Neural crest cell (in vitro differentiated cells): ENCODE measurements at regions not wholly inside any gene's neighbourhood (a gene's known extent, or its start where the extent isn't known, plus 50 kb on each side); places are given as distances from the start of the nearest gene placed in this dataset.
A peak's percentile ranks its signal among the peaks of the same experiment; 100 is the strongest.

Experiments used
- DNase-seq: peaks from one replicate; pipeline ENCODE4 v3.0.0; 2021; ENCODE audit warnings: low read depth, mixed read lengths, low spot score
- H3K27ac Mint-ChIP-seq: one replicate; pipeline ENCODE4 v1.8.0; 2021; ENCODE audit warnings: mild to moderate bottlenecking, mixed read lengths; ENCODE audit not compliant: unreplicated experiment
- H3K27me3 Mint-ChIP-seq: 2 replicates; pipeline ENCODE4 v1.8.0; 2021; ENCODE audit warnings: low read depth, mild to moderate bottlenecking, mixed read lengths
- H3K36me3 Mint-ChIP-seq: 2 replicates; pipeline ENCODE4 v1.8.0; 2021; ENCODE audit warnings: low read depth, mild to moderate bottlenecking, mixed read lengths
- H3K4me1 Mint-ChIP-seq: 2 replicates; pipeline ENCODE4 v1.8.0; 2021; ENCODE audit warnings: mixed read lengths
- H3K4me3 Mint-ChIP-seq: one replicate; pipeline ENCODE4 v1.8.0; 2021; ENCODE audit warnings: mild to moderate bottlenecking, mixed read lengths
- H3K9me3 Mint-ChIP-seq: 2 replicates; pipeline ENCODE4 v1.8.0; 2021; ENCODE audit warnings: mixed read lengths
- CTCF ChIP-seq: fragments of 200-600 bp; sonication (generic); conservative IDR thresholded peaks from 2 replicates; pipeline ENCODE4 v1.5.0; 2021; ENCODE audit warnings: antibody characterized with exemption, mild to moderate bottlenecking

DNA sequence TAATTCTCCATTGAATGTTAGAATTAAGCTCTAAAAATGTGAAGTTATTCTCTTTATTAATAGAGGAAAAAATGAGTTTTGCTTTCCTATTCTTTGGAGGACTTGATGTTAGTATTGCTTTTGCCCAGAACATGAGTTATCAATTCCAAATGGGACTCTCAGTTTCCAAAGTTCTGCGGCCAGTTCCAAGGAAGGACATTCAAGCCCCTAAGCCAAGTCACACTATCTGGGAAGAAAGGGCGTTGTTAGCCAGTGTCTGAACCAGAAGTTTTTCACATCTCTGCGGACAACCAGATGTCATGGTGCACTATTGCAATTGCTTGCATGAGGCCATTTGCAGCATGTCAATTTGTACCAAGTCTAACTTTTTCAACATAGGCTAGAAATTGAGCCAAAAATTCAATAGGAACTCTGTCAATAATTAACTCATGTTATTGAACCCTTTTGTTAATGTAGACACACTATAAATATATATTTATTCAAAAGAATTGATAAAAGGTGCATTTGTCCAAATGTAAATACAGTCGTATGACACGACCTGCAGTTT, 183.3 kb upstream of the PIK3R1 start:
- H3K36me3 Mint-ChIP-seq: no peaks in the 10 kb centered on the region
- H3K4me3 Mint-ChIP-seq: no peak overlapping the region
- TF ChIP-seq CTCF: no peak
- no peak for DNase-seq
- no peak overlapping the region for H3K27ac Mint-ChIP-seq
- no peaks in the 10 kb centered on the region for H3K9me3 Mint-ChIP-seq
- H3K27me3 Mint-ChIP-seq: no peaks in the 10 kb centered on the region
- no peaks in the 10 kb centered on the region for H3K4me1 Mint-ChIP-seq

DNA sequence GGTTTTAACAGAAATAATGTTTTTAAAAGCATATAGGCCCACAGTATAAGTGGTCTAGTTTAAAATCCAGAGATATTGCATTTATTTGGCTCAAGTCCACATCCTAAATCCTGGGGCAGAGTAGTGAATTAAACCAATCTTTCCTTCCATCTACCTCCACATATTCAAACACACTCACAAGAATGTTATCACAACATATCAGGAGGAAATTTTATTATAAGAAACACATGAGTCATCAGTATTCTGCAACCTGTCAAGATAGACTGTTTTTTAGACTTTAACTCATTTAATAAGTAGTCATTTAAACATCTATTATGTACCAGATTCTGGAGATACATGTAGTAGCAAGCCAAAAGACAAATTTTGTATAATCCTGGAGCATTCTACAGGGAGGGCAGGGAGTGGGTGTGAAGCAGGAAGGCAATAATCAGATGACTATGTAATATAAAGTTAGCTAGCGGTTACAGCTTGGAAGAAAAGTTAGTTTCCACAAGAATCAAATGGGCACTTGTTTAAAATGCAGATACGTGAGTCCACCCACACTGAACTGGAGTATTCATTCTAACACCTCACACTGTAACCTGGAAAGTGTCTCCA, 187.3 kb upstream of the PIK3R1 start:
- no peak for TF ChIP-seq CTCF
- DNase-seq: no peak
- Mint-ChIP-seq H3K4me3 (no peak overlapping the region), H3K27ac (no peak overlapping the region), H3K9me3 (no peaks in the 10 kb centered on the region), H3K27me3 (no peaks in the 10 kb centered on the region), H3K36me3 (no peaks in the 10 kb centered on the region), H3K4me1 (peaks cover 3% of the 10 kb centered on the region)

DNA sequence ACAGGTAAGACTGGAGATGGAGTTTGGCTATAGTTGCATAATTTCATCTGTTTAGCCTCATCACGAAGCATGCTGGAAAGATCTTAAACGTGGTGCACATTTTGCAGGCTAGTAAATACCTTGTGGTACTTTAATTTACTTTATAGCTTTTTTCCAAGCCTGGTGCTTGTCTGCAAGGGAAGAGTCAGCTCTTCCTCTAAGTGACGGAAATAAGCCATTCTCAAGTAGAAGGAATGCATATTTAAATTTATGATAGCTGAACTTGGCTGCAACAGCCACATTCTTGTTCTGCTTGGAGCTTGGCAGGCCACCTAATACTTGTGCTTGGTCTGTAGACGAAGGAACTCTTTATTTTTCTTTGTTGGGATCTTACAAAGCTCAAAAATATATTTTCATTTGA, 188.0 kb upstream of the PIK3R1 start:
- no peaks in the 10 kb centered on the region for H3K36me3 Mint-ChIP-seq
- no peaks in the 10 kb centered on the region for H3K27me3 Mint-ChIP-seq
- H3K27ac Mint-ChIP-seq: no peak overlapping the region
- no peak for DNase-seq
- TF ChIP-seq CTCF: no peak
- no peak overlapping the region for H3K4me3 Mint-ChIP-seq
- H3K4me1 Mint-ChIP-seq: peaks cover 3% of the 10 kb centered on the region
- H3K9me3 Mint-ChIP-seq: no peaks in the 10 kb centered on the region

DNA sequence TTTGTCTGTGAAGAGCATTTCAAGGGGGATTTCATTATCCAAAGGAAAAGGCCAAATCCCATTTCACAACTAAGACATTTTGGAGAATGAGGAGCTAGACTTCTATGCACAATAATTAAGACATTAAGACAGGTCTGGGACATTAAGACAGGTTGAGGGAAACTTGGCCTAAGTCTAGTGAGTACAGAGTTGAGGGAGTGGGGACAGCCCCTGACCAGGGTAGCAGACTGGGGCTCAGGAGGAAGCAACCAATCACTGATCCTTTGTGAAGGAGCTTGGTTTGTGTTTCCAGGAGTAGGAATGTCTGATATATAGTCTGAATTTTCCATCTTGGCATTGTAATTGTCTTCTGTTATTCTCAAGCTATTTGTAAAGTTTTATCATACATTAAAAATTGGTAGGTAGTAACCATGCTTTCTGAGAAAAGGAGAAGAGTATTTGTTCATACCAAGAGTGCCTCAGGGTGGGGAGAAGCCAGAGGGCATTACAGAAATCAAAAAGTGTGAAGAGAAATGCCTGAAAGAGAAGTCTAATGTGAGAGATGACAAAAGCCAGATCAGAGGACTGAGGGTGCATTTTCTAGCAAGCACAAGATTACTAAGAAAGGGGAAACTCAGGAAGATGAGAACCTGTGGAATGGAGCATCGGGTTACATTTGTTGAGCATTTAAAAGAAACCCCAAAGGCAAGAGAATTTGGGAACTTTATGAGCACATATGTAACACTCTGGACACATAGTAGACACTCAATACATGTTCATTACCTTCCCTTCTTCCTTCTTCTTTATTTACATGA, 189.3 kb upstream of the PIK3R1 start:
- Mint-ChIP-seq H3K4me1 (peaks cover 3% of the 10 kb centered on the region), H3K36me3 (no peaks in the 10 kb centered on the region), H3K27ac (peak overlapping the region; percentile 58), H3K27me3 (no peaks in the 10 kb centered on the region), H3K9me3 (no peaks in the 10 kb centered on the region), H3K4me3 (no peak overlapping the region)
- no peak for TF ChIP-seq CTCF
- no peak for DNase-seq

DNA sequence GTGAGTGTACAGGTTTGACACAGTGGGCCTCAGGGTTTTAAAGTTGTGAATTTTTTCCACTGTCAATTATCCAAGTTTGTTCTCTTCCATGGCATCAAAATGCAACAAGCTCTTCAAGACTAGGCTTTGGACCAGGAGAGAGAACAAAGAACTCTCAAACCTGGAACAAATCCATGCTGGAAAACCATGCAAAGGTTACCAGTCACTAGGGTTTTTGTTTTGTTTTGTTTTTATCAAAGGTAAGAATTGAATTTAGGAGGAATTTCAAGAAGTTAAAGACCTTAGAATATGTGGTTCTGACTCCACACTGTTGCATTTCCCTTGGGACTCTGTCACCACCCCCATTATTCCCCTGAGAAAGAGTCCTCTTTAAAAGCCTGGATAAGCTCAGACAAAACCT, 191.1 kb upstream of the PIK3R1 start:
- no peak overlapping the region for H3K27ac Mint-ChIP-seq
- no peak for DNase-seq
- no peak overlapping the region for H3K4me3 Mint-ChIP-seq
- H3K36me3 Mint-ChIP-seq: no peaks in the 10 kb centered on the region
- TF ChIP-seq CTCF: no peak
- H3K27me3 Mint-ChIP-seq: no peaks in the 10 kb centered on the region
- H3K4me1 Mint-ChIP-seq: peaks cover 3% of the 10 kb centered on the region
- peaks cover 2% of the 10 kb centered on the region for H3K9me3 Mint-ChIP-seq
